Nephron (organoid): ENCODE measurements at regions not wholly inside any gene's neighbourhood (a gene's known extent, or its start where the extent isn't known, plus 50 kb on each side); places are given as distances from the start of the nearest gene placed in this dataset.

Experiments used
- H3K27ac Mint-ChIP-seq, 3 experiments: 2 replicates each; pipeline ENCODE4 v1.8.0; 2020; ENCODE audit warnings: mixed read lengths in 3 of 3, mild to moderate bottlenecking in 2 of 3, moderate library complexity in 1 of 3
- H3K27me3 Mint-ChIP-seq: 2 replicates; pipeline ENCODE4 v1.8.0; 2021; ENCODE audit warnings: low read depth, mild to moderate bottlenecking, moderate library complexity, mixed read lengths
- H3K36me3 Mint-ChIP-seq: 2 replicates; pipeline ENCODE4 v1.8.0; 2020; ENCODE audit warnings: low read depth, mixed read lengths
- H3K4me1 Mint-ChIP-seq: 2 replicates; pipeline ENCODE4 v1.8.0; 2020; ENCODE audit warnings: mixed read lengths
- H3K4me3 Mint-ChIP-seq, 3 experiments: 2 replicates each; pipeline ENCODE4 v1.8.0; 2020; ENCODE audit warnings: mild to moderate bottlenecking in 3 of 3, mixed read lengths in 3 of 3, moderate library complexity in 2 of 3
- H3K9me3 Mint-ChIP-seq: 2 replicates; pipeline ENCODE4 v1.8.0; 2020; ENCODE audit warnings: mixed read lengths
- TF ChIP-seq, protein P1 (sequence below), 3 experiments: fragments of 200-600 bp; sonication (generic); IDR thresholded peaks; one replicate each; pipeline ENCODE4 v1.5.0; 2021; ENCODE audit warnings: antibody characterized with exemption in 3 of 3; ENCODE audit not compliant: unreplicated experiment in 3 of 3

GRCh38 chr3:99253963-99254355, 352.5 kb upstream of the DCBLD2 start:
- Mint-ChIP-seq H3K27ac (no peak overlapping the region), H3K27me3 (no peaks in the 10 kb centered on the region), H3K4me1 (no peaks in the 10 kb centered on the region), H3K9me3 (peaks cover 5% of the 10 kb centered on the region), H3K4me3 (no peak overlapping the region), H3K36me3 (no peaks in the 10 kb centered on the region)
- TF ChIP-seq, protein P1, sequence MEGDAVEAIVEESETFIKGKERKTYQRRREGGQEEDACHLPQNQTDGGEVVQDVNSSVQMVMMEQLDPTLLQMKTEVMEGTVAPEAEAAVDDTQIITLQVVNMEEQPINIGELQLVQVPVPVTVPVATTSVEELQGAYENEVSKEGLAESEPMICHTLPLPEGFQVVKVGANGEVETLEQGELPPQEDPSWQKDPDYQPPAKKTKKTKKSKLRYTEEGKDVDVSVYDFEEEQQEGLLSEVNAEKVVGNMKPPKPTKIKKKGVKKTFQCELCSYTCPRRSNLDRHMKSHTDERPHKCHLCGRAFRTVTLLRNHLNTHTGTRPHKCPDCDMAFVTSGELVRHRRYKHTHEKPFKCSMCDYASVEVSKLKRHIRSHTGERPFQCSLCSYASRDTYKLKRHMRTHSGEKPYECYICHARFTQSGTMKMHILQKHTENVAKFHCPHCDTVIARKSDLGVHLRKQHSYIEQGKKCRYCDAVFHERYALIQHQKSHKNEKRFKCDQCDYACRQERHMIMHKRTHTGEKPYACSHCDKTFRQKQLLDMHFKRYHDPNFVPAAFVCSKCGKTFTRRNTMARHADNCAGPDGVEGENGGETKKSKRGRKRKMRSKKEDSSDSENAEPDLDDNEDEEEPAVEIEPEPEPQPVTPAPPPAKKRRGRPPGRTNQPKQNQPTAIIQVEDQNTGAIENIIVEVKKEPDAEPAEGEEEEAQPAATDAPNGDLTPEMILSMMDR (IDR thresholded peaks at IDR 0.05; ENCODE audit: unreplicated experiment in 3 of 3): no peak

DNA sequence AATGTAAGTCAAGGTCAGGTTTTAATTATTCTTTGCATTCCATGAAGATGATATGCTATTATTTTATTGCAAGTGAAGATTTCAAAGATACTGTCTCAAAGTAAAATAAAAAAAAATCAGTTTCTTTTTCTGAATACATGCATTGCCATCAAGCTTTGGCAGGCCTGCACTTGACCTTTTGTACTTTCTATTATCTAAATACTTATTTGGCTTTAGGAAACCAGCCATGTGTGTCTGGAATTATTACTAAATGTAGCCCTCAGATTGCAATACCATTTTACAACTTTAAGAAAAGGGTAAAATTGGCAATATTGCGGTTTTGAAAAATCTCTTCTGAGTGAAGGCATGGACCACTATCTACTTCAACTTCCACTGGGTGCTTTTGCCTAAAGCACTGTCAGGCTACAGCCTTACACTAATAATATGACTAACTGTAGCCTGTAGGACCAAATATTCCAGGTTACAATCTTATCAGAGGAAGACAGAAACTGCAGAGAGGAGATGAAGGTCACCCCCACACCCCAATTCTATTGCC, 349.4 kb upstream of the DCBLD2 start:
- Mint-ChIP-seq H3K27ac (no peak overlapping the region), H3K27me3 (no peaks in the 10 kb centered on the region)
- TF ChIP-seq, protein P1 (IDR thresholded peaks at IDR 0.05; ENCODE audit: unreplicated experiment in 3 of 3): no peak

GRCh38 chr3:99250272-99250671, 348.8 kb upstream of the DCBLD2 start:
- no peaks in the 10 kb centered on the region for H3K4me1 Mint-ChIP-seq
- no peaks in the 10 kb centered on the region for H3K27me3 Mint-ChIP-seq
- H3K36me3 Mint-ChIP-seq: no peaks in the 10 kb centered on the region
- H3K27ac Mint-ChIP-seq: no peak overlapping the region
- no peak overlapping the region for H3K4me3 Mint-ChIP-seq
- no peaks in the 10 kb centered on the region for H3K9me3 Mint-ChIP-seq
- TF ChIP-seq, protein P1 (IDR thresholded peaks at IDR 0.05; ENCODE audit: unreplicated experiment in 3 of 3): no peak

More for the DNA sequence above, 349.4 kb upstream of the DCBLD2 start:
- Mint-ChIP-seq H3K36me3 (no peaks in the 10 kb centered on the region), H3K4me1 (no peaks in the 10 kb centered on the region), H3K9me3 (no peaks in the 10 kb centered on the region), H3K4me3 (no peak overlapping the region)

DNA sequence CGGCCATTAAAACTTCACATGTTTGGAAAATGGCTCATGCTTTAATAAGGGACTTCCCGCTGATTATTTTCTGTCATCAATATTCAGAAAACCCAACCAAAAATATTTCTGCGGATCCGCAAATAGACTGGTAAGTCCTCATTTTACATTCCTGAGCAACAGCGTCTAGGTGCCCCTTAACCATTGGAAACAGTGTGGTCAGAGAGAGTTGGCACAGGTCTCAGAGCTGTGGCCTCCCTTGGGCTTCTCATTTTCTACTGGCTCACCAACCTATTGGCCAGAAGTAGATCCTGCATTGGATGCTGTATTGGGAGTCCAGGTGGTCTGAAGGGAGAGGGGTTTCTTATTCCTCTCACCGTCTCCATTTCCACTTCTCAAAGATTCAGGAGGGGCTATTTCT, 348.1 kb upstream of the DCBLD2 start:
- Mint-ChIP-seq H3K27ac (no peak overlapping the region), H3K9me3 (no peaks in the 10 kb centered on the region), H3K27me3 (no peaks in the 10 kb centered on the region)

GRCh38 chr3:99248913-99249312, 347.4 kb upstream of the DCBLD2 start:
- no peaks in the 10 kb centered on the region for H3K36me3 Mint-ChIP-seq
- no peaks in the 10 kb centered on the region for H3K4me1 Mint-ChIP-seq
- TF ChIP-seq, protein P1 (IDR thresholded peaks at IDR 0.05; ENCODE audit: unreplicated experiment in 3 of 3): no peak
- no peaks in the 10 kb centered on the region for H3K27me3 Mint-ChIP-seq
- H3K4me3 Mint-ChIP-seq: no peak overlapping the region
- H3K9me3 Mint-ChIP-seq: peaks cover under 1% of the 10 kb centered on the region
- H3K27ac Mint-ChIP-seq: no peak overlapping the region

More for the DNA sequence above, 348.1 kb upstream of the DCBLD2 start:
- Mint-ChIP-seq H3K4me1 (no peaks in the 10 kb centered on the region), H3K36me3 (no peaks in the 10 kb centered on the region), H3K4me3 (no peak overlapping the region)
- TF ChIP-seq, protein P1 (IDR thresholded peaks at IDR 0.05; ENCODE audit: unreplicated experiment in 3 of 3): no peak

- H3K9me3 Mint-ChIP-seq: peaks cover 2% of the 10 kb centered on the region
- no peaks in the 10 kb centered on the region for H3K4me1 Mint-ChIP-seq
- H3K27ac Mint-ChIP-seq: no peak overlapping the region
- H3K27me3 Mint-ChIP-seq: no peaks in the 10 kb centered on the region
- no peaks in the 10 kb centered on the region for H3K36me3 Mint-ChIP-seq
- H3K4me3 Mint-ChIP-seq: no peak overlapping the region
- TF ChIP-seq, protein P1 (IDR thresholded peaks at IDR 0.05; ENCODE audit: unreplicated experiment in 3 of 3): no peak
These were observed 346.6 kb upstream of the DCBLD2 start for GRCh38 chr3:99248130-99248529.
